T-helper 2 cell treated with Interferon-gamma antibody and Interleukin-4, amounts not matched to agents 5 μg/mL and 100 μg/mL, for 36 hours (primary cell): ENCODE measurements at regions not wholly inside any gene's neighbourhood (a gene's known extent, or its start where the extent isn't known, plus 50 kb on each side); places are given as distances from the start of the nearest gene placed in this dataset.

Source experiments
- DNase-seq: peaks from one replicate; pipeline ENCODE4 v3.0.0; 2021; ENCODE audit warnings: low spot score
- H3K27ac Mint-ChIP-seq: one replicate; pipeline ENCODE4 v1.8.0; 2021; ENCODE audit warnings: mild to moderate bottlenecking, mixed read lengths
- H3K27me3 Mint-ChIP-seq: one replicate; pipeline ENCODE4 v1.8.0; 2021; ENCODE audit warnings: low read depth, mixed read lengths
- H3K36me3 Mint-ChIP-seq: one replicate; pipeline ENCODE4 v1.8.0; 2021; ENCODE audit warnings: low read depth, mixed read lengths
- H3K4me1 Mint-ChIP-seq: one replicate; pipeline ENCODE4 v1.8.0; 2021; ENCODE audit warnings: low read depth, mixed read lengths
- H3K4me3 Mint-ChIP-seq: one replicate; pipeline ENCODE4 v1.8.0; 2022; ENCODE audit warnings: mild to moderate bottlenecking, moderate library complexity, mixed read lengths
- H3K9me3 Mint-ChIP-seq: one replicate; pipeline ENCODE4 v1.8.0; 2021; ENCODE audit warnings: mixed read lengths

DNA sequence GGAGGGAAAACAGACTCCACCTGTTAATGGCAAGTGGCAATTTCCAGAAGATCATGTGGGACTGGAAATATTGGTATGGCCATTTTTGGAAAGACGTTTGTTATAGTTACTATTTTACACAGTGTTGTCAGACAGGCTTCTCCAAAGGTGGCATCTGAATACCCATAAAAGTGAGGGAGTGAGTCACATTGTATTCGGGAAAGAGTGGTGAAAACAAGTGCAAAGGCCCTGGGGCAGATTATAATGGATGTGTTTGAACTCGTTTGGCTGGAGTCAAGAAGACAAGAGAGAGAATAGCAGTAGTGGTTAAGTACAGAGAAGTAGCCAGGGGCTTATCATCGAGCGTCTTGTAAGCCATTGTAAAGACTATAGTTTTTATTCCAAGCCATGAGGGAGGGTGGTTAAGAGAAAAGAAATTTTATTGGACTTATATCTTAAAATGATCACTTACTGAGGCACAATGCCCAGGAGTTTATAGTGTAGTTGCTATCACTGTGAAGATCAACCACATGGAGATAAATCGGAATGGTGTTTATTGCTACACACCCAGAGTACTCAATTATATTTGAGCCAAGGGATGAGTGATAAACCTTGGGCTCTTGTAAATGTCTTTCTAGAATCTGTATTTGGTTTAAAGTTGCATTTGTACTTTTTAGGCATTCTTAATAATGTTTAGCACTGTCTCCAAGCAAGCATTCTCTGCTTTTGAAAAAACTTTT, 212.8 kb upstream of the KBTBD8 start:
- no peak for DNase-seq
- H3K9me3 Mint-ChIP-seq = no peaks in the 10 kb centered on the region
- peaks cover 4% of the 10 kb centered on the region for H3K27me3 Mint-ChIP-seq
- H3K4me1 Mint-ChIP-seq = no peaks in the 10 kb centered on the region
- H3K4me3 Mint-ChIP-seq = no peak overlapping the region
- H3K36me3 Mint-ChIP-seq = no peaks in the 10 kb centered on the region
- no peak overlapping the region for H3K27ac Mint-ChIP-seq

GRCh38 chr3:66789580-66790237, 208.4 kb upstream of the KBTBD8 start:
- Mint-ChIP-seq H3K27me3 (no peaks in the 10 kb centered on the region), H3K4me1 (no peaks in the 10 kb centered on the region), H3K36me3 (no peaks in the 10 kb centered on the region), H3K27ac (no peak overlapping the region), H3K9me3 (no peaks in the 10 kb centered on the region), H3K4me3 (no peak overlapping the region)
- no peak for DNase-seq

GRCh38 chr3:66792086-66792485, 206.0 kb upstream of the KBTBD8 start:
- H3K27ac Mint-ChIP-seq = no peak overlapping the region
- no peaks in the 10 kb centered on the region for H3K4me1 Mint-ChIP-seq
- H3K4me3 Mint-ChIP-seq = no peak overlapping the region
- no peak for DNase-seq
- peaks cover 3% of the 10 kb centered on the region for H3K27me3 Mint-ChIP-seq
- H3K9me3 Mint-ChIP-seq = no peaks in the 10 kb centered on the region
- H3K36me3 Mint-ChIP-seq = no peaks in the 10 kb centered on the region

DNA sequence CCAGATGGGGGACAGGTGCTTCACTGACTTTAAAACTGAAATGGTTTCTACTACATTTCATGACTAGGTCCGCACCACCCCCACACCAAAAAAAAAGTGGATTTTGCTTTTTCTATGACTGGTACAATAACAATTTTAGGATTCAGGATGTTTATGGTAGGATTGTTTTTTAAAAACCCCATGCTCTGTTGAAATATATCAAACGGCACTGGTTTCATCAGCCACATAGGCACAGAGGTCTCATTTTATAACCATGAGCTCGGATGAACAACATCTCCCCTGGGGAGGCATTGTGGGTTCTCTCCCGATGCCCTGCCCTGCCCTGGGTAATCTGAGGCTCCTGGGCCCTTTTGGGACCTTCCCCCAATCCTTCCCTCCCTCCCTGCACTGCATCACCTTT, 202.7 kb upstream of the KBTBD8 start:
- H3K27ac Mint-ChIP-seq = no peak overlapping the region
- H3K4me1 Mint-ChIP-seq = no peaks in the 10 kb centered on the region
- peaks cover 13% of the 10 kb centered on the region for H3K27me3 Mint-ChIP-seq
- no peak overlapping the region for H3K4me3 Mint-ChIP-seq
- no peaks in the 10 kb centered on the region for H3K9me3 Mint-ChIP-seq
- H3K36me3 Mint-ChIP-seq = no peaks in the 10 kb centered on the region
- DNase-seq = no peak

GRCh38 chr3:66796343-66796742, 201.8 kb upstream of the KBTBD8 start:
- Mint-ChIP-seq H3K27ac (no peak overlapping the region), H3K9me3 (no peaks in the 10 kb centered on the region), H3K4me1 (no peaks in the 10 kb centered on the region), H3K27me3 (peaks cover 13% of the 10 kb centered on the region), H3K36me3 (no peaks in the 10 kb centered on the region), H3K4me3 (no peak overlapping the region)
- DNase-seq = no peak

- H3K4me3 Mint-ChIP-seq = no peak overlapping the region
- no peak overlapping the region for H3K27ac Mint-ChIP-seq
- no peaks in the 10 kb centered on the region for H3K36me3 Mint-ChIP-seq
- DNase-seq = no peak
- H3K4me1 Mint-ChIP-seq = no peaks in the 10 kb centered on the region
- H3K9me3 Mint-ChIP-seq = no peaks in the 10 kb centered on the region
- peaks cover 13% of the 10 kb centered on the region for H3K27me3 Mint-ChIP-seq
These were observed 200.1 kb upstream of the KBTBD8 start for GRCh38 chr3:66797889-66798560.

DNA sequence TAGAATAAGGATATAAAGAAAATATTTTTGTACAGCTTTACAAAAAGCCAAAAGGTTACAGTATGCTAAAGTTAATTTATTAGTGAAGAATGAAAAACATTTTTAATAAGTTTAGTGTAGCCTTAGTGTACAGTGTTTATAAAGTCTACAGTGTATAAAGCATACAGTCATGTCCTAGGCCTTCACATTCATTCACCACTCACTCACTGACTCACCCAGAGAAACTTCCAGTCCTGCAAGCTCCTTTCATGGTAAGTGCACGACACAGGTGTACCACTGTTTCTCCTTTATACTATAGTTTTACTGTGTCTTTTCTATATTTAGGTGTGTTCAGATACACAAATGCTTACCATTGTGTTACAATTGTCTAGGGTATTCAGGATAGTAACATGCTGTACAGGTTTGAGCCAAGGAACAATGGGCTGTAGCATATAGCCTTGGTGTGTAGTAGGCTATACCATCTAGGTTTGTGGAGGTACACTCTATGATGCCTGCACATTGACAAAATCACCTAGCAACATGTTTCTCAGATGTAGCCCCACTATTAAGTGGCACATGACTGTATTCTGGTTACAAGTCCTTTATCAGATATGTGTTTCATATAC, 197.1 kb upstream of the KBTBD8 start:
- no peak for DNase-seq
- Mint-ChIP-seq H3K27ac (no peak overlapping the region), H3K4me1 (peaks cover 4% of the 10 kb centered on the region), H3K36me3 (no peaks in the 10 kb centered on the region), H3K9me3 (no peaks in the 10 kb centered on the region), H3K27me3 (peaks cover 16% of the 10 kb centered on the region), H3K4me3 (no peak overlapping the region)

GRCh38 chr3:66803206-66803605, 194.9 kb upstream of the KBTBD8 start:
- H3K9me3 Mint-ChIP-seq = no peaks in the 10 kb centered on the region
- no peaks in the 10 kb centered on the region for H3K36me3 Mint-ChIP-seq
- no peak for DNase-seq
- H3K27me3 Mint-ChIP-seq = peaks cover 10% of the 10 kb centered on the region
- peaks cover 4% of the 10 kb centered on the region for H3K4me1 Mint-ChIP-seq
- no peak overlapping the region for H3K4me3 Mint-ChIP-seq
- no peak overlapping the region for H3K27ac Mint-ChIP-seq

DNA sequence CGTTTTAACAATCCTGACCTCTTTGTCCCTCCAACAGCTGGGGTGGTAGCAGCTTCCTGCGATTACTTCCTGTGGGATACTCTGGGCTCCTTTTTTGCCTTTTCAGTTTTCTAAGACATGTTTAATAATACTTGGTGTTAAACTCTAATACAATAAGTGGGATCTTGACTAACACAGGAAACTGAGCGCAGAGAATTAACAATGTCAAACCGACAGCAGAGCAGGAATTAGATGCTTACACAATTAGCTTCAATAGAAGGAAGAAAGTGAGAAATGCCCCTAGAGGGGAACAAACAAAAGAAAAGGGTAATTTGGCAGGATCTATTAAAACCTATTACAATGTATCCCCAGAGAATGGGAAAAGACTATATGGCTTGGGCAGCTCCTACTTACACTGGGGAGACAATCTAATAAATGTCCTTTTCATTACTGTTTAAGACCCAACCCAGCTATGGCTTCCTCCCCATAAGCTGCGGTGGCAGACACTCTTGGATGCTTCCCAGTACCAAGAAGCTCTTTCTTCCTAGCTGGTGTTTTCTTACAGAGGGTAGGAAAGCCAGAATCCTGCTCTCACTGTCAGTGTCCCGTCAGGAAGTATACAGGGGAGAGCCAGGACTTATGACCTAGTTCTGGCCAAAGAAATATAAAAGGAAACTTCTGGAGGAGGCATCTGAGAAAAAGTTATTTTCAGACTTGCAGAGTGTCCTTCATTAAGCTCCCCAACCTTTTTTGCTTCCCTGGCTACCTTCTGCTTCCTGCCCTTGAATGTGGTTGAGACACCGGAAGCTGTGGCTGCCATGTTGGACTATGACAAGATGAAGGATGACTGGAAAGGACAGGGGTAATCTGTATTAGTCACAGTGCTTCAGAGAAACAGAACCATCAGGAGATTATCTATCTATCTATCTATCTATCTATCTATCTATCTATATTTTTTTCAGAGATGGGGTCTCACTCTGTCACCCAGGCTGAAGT, 194.1 kb upstream of the KBTBD8 start:
- Mint-ChIP-seq H3K36me3 (no peaks in the 10 kb centered on the region), H3K4me1 (peaks cover 4% of the 10 kb centered on the region), H3K4me3 (no peak overlapping the region), H3K9me3 (no peaks in the 10 kb centered on the region), H3K27ac (no peak overlapping the region), H3K27me3 (peaks cover 4% of the 10 kb centered on the region)
- DNase-seq = no peak

DNA sequence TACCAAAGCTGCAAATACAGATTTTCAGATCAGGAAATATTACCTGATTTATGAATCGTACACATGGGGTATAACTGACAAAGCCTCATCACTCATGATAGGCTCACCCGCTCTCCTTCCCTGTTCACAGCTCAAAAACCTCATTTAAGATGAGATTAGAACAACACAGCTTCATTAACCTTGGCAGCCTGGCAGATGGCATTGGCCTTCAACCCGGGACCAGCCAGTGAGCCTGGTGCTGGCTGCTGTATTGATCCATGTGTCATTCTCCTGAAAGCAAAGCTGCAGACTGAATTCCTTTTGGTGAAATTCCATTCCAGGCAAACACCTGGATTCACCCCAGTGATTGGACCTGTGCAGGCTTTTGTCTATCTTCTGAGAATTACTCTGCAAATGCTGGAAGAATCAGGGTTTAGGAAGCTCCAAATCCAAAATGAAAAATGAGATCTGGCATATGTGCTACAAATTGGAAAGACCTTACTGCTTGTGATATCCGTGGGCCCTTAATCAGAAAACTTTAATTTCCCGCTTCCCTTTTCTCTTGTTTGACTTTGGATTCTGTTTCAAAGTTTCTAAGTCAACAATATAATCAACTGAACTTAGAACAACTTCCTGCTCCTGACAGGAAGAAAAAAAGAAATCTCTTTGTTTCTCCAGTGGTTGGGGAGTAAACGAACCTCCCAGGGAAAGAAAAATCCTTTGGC, 189.1 kb upstream of the KBTBD8 start:
- DNase-seq = no peak
- Mint-ChIP-seq H3K4me3 (no peak overlapping the region), H3K9me3 (no peaks in the 10 kb centered on the region), H3K36me3 (no peaks in the 10 kb centered on the region), H3K4me1 (no peaks in the 10 kb centered on the region), H3K27me3 (no peaks in the 10 kb centered on the region), H3K27ac (no peak overlapping the region)

GRCh38 chr3:66809595-66809958, 188.5 kb upstream of the KBTBD8 start:
- no peak for DNase-seq
- H3K4me1 Mint-ChIP-seq = no peaks in the 10 kb centered on the region
- H3K27ac Mint-ChIP-seq = no peak overlapping the region
- H3K4me3 Mint-ChIP-seq = no peak overlapping the region
- H3K27me3 Mint-ChIP-seq = peaks cover 2% of the 10 kb centered on the region
- H3K36me3 Mint-ChIP-seq = no peaks in the 10 kb centered on the region
- H3K9me3 Mint-ChIP-seq = no peaks in the 10 kb centered on the region

DNA sequence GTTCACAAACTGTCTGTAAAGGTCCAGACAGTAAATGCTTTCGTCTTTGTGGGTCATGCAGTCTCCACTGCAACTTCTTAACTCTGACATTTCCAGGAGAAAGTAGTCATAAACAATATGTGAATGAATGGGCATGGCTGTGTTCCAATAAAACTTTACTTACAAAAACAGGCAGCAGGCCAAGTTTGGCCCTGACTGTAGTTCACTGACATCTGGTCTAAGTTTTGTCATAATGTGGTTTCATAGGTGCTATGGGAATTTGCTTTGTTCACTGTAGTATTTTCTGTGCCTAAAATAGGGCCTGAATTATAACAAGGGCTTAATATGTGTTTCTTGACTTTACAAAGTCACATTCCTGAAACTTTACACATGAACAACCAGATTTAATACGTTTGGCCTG, 186.0 kb upstream of the KBTBD8 start:
- H3K9me3 Mint-ChIP-seq = no peaks in the 10 kb centered on the region
- no peak overlapping the region for H3K27ac Mint-ChIP-seq
- H3K27me3 Mint-ChIP-seq = peaks cover 4% of the 10 kb centered on the region
- DNase-seq = no peak
- H3K4me1 Mint-ChIP-seq = no peaks in the 10 kb centered on the region
- H3K4me3 Mint-ChIP-seq = no peak overlapping the region
- no peaks in the 10 kb centered on the region for H3K36me3 Mint-ChIP-seq

GRCh38 chr3:66812741-66813140, 185.4 kb upstream of the KBTBD8 start:
- peaks cover 5% of the 10 kb centered on the region for H3K27me3 Mint-ChIP-seq
- DNase-seq = no peak

More at GRCh38 chr3:66812741-66813140, 185.4 kb upstream of the KBTBD8 start:
- Mint-ChIP-seq H3K9me3 (no peaks in the 10 kb centered on the region), H3K27ac (no peak overlapping the region), H3K4me3 (no peak overlapping the region), H3K4me1 (no peaks in the 10 kb centered on the region), H3K36me3 (no peaks in the 10 kb centered on the region)
